ENCODE measurements at regions not wholly inside any gene's neighbourhood (a gene's known extent, or its start where the extent isn't known, plus 50 kb on each side); places are given as distances from the start of the nearest gene placed in this dataset.

DNA sequence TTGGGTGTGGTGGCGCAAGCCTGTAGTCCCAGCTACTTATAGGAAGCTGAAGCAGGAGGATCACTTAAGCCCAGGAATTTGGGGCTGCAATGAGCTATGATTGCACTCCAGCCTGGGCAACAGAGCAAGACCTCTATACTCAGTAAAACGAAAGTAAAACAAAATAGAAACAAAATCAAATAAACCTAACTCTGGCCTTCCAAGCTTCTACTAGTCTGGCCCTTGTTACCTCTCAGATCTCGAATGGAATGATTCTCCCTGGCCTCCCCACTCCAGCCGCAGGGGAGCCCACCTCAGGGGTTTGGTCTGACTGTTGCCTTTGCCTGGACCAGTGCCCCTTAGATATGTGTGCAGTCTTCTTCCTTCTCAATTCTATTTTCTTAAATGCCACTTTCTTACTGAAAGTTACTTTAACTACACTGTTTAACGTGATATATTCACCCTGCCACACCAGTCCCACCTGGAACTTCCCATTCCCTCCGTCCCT, 160.0 kb upstream of the GCFC2 start:
- Histone ChIP-seq H3K36me3 (ENCODE audit: control insufficient read depth, insufficient read depth, low read length) (no peaks in the 10 kb centered on the region), H3K4me3 (ENCODE audit: low read depth in 2 of 2, low read length in 2 of 2) (peak overlapping the region in 1 of 2 experiments; percentile 11; a peak in 1 of 4 replicates), H3K27ac (ENCODE audit: low read length) (no peak overlapping the region), H3K27me3 (ENCODE audit: control insufficient read depth, insufficient read depth, low read length) (no peaks in the 10 kb centered on the region), H3K4me1 (ENCODE audit: control insufficient read depth, insufficient read depth, low read length) (no peaks in the 10 kb centered on the region), H3K9me3 (ENCODE audit: control insufficient read depth, insufficient read depth, low read depth, low read length) (no peaks in the 10 kb centered on the region)
- TF ChIP-seq, protein P1, sequence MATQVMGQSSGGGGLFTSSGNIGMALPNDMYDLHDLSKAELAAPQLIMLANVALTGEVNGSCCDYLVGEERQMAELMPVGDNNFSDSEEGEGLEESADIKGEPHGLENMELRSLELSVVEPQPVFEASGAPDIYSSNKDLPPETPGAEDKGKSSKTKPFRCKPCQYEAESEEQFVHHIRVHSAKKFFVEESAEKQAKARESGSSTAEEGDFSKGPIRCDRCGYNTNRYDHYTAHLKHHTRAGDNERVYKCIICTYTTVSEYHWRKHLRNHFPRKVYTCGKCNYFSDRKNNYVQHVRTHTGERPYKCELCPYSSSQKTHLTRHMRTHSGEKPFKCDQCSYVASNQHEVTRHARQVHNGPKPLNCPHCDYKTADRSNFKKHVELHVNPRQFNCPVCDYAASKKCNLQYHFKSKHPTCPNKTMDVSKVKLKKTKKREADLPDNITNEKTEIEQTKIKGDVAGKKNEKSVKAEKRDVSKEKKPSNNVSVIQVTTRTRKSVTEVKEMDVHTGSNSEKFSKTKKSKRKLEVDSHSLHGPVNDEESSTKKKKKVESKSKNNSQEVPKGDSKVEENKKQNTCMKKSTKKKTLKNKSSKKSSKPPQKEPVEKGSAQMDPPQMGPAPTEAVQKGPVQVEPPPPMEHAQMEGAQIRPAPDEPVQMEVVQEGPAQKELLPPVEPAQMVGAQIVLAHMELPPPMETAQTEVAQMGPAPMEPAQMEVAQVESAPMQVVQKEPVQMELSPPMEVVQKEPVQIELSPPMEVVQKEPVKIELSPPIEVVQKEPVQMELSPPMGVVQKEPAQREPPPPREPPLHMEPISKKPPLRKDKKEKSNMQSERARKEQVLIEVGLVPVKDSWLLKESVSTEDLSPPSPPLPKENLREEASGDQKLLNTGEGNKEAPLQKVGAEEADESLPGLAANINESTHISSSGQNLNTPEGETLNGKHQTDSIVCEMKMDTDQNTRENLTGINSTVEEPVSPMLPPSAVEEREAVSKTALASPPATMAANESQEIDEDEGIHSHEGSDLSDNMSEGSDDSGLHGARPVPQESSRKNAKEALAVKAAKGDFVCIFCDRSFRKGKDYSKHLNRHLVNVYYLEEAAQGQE (IDR thresholded peaks at IDR 0.05; ENCODE audit: insufficient read depth in 1 of 2, low read depth in 2 of 2, low read length in 1 of 2), result no peak
- TF ChIP-seq POLR2AphosphoS5 (IDR thresholded peaks at IDR 0.05; ENCODE audit: low read depth, low read length), result no peak
- no peak for TF ChIP-seq SIN3A (IDR thresholded peaks at IDR 0.05; ENCODE audit: borderline replicate concordance, insufficient read depth, low read depth, low read length)
- intact Hi-C loops (cut with micrococcal nuclease; ENCODE audit: unreplicated experiment) (no loop called here), in situ Hi-C loops (cut with HindIII; ENCODE audit: low pct_unique_long_range_greater_than_20kb, low sequenced_read_pairs) (no loop called here)
- DNase-seq (ENCODE audit: low read depth, low spot score), result no peak
- POLR2A ChIA-PET, result no interaction called here
- BruUV-seq (replicated peaks), result no TSS peak
- no peak for ATAC-seq
- CTCF ChIA-PET, result no interaction called here

DNA sequence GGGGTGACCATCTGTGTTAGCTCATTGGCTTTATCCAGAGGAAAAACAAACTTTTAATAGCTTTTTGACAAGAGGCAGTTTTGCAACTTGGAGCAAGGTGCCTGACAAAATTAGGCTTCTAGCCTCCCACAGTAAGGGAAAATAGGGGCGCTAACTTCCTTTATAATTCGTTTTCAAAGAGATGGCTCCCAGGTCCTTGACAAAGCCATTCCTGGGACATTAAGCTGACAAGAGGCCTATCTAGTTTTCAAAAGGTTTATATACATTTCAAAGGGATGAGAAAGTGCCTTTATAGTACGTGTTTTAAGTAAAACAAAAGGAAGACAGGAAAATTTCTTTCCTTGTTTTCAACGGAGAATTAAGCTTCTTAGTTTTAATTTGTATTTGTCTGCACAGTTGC, 159.4 kb upstream of the GCFC2 start:
- CTCF ChIA-PET, result no interaction called here
- TF ChIP-seq, protein P2, sequence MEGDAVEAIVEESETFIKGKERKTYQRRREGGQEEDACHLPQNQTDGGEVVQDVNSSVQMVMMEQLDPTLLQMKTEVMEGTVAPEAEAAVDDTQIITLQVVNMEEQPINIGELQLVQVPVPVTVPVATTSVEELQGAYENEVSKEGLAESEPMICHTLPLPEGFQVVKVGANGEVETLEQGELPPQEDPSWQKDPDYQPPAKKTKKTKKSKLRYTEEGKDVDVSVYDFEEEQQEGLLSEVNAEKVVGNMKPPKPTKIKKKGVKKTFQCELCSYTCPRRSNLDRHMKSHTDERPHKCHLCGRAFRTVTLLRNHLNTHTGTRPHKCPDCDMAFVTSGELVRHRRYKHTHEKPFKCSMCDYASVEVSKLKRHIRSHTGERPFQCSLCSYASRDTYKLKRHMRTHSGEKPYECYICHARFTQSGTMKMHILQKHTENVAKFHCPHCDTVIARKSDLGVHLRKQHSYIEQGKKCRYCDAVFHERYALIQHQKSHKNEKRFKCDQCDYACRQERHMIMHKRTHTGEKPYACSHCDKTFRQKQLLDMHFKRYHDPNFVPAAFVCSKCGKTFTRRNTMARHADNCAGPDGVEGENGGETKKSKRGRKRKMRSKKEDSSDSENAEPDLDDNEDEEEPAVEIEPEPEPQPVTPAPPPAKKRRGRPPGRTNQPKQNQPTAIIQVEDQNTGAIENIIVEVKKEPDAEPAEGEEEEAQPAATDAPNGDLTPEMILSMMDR (IDR thresholded peaks at IDR 0.05), result no peak
- TF ChIP-seq, protein P1 (IDR thresholded peaks at IDR 0.05; ENCODE audit: insufficient read depth in 1 of 2, low read depth in 2 of 2, low read length in 1 of 2), result no peak
- no peak for TF ChIP-seq POLR2AphosphoS5 (IDR thresholded peaks at IDR 0.05; ENCODE audit: low read depth, low read length)
- no peak for TF ChIP-seq SIN3A (IDR thresholded peaks at IDR 0.05; ENCODE audit: borderline replicate concordance, insufficient read depth, low read depth, low read length)
- no peak for TF ChIP-seq TCF7L2 (IDR thresholded peaks at IDR 0.05; ENCODE audit: low read depth, low read length)
- ATAC-seq, result no peak
- H3K36me3 ChIP-seq (ENCODE audit: control insufficient read depth, insufficient read depth, low read length), result no peaks in the 10 kb centered on the region
- in situ Hi-C loops (cut with HindIII; ENCODE audit: low pct_unique_long_range_greater_than_20kb, low sequenced_read_pairs) (no loop called here), intact Hi-C loops (cut with micrococcal nuclease; ENCODE audit: unreplicated experiment) (no loop called here)
- no peak for DNase-seq (ENCODE audit: low read depth, low spot score)
- no TSS peak for BruUV-seq (replicated peaks)
- H3K9me3 ChIP-seq (ENCODE audit: control insufficient read depth, insufficient read depth, low read depth, low read length), result no peaks in the 10 kb centered on the region
- POLR2A ChIA-PET, result no interaction called here
- no peaks in the 10 kb centered on the region for H3K4me1 ChIP-seq (ENCODE audit: control insufficient read depth, insufficient read depth, low read length)
- H3K4me3 ChIP-seq (ENCODE audit: low read depth in 2 of 2, low read length in 2 of 2), result no peak overlapping the region
- H3K27me3 ChIP-seq (ENCODE audit: control insufficient read depth, insufficient read depth, low read length), result no peaks in the 10 kb centered on the region
- H3K27ac ChIP-seq (ENCODE audit: low read length), result no peak overlapping the region

Data from Panc1 (cell line).